Transverse colon (tissue), 4 donors: ENCODE measurements at regions not wholly inside any gene's neighbourhood (a gene's known extent, or its start where the extent isn't known, plus 50 kb on each side); places are given as distances from the start of the nearest gene placed in this dataset.
"Not testable (repeated sequence)": the region's sequence is repeated elsewhere in the genome, so short reads cannot be mapped to it uniquely, and the experiment has no call there.

ENCODE experiments used
- DNase-seq: peaks from one replicate; pipeline ENCODE4 v3.0.0-alpha.2; 2019
- H3K27ac ChIP-seq, 4 donors: fragments of 200-600 bp; sonication (generic); 2 replicates each; pipeline ENCODE4 v1.5.1; 2016 to 2018; ENCODE audit warnings: inconsistent platforms in 4 of 4
- H3K27me3 ChIP-seq: fragments of 200-600 bp; sonication (generic); 2 replicates; pipeline ENCODE4 v1.5.1; 2017; ENCODE audit warnings: inconsistent platforms
- H3K36me3 ChIP-seq, 4 donors: fragments of 200-600 bp; sonication (generic); 2 replicates each; pipeline ENCODE4 v1.5.1; 2017 to 2019; ENCODE audit warnings: inconsistent platforms in 4 of 4
- H3K4me1 ChIP-seq, 4 donors: fragments of 200-600 bp; sonication (generic); 2 replicates each; pipeline ENCODE4 v1.5.1; 2017 to 2020; ENCODE audit warnings: inconsistent platforms in 4 of 4
- H3K4me3 ChIP-seq, 4 donors: fragments of 200-600 bp; sonication (generic); 1 replicate in 1 of 4; 2 replicates in 3 of 4; pipeline versions ENCODE4 v1.5.1 to v1.6.1; 2017 to 2019; ENCODE audit warnings: inconsistent platforms in 4 of 4
- H3K9me3 ChIP-seq, 2 donors: fragments of 200-600 bp; sonication (generic); 2 replicates each; pipeline ENCODE4 v1.5.1; 2017 to 2019; ENCODE audit warnings: inconsistent platforms in 2 of 2
- EP300 ChIP-seq: sonication (generic); formaldehyde crosslinking; IDR thresholded peaks from one replicate; pipeline ENCODE4 v1.6.1; 2017; ENCODE audit warnings: antibody characterized with exemption, low read depth
- POLR2A ChIP-seq: fragments of 450-650 bp; IDR thresholded peaks from one replicate; pipeline ENCODE4 v1.6.1; 2016; ENCODE audit warnings: antibody characterized with exemption, mild to moderate bottlenecking, moderate library complexity
- POLR2AphosphoS5 ChIP-seq, 3 donors: sonication (generic); formaldehyde crosslinking; IDR thresholded peaks; one replicate each; pipeline ENCODE4 v1.6.1; 2016; ENCODE audit warnings: antibody characterized with exemption in 3 of 3
- WGBS, 2 donors: methylation state at CpG; one replicate each; pipeline ENCODE4 v1.1.5; 2018; ENCODE audit warnings: low coverage in 1 of 2; 5-methylcytosine and 5-hydroxymethylcytosine counted together
- in situ Hi-C, 4 donors: fragments of 200-750 bp; cut with MboI; loops; one replicate each; pipeline versions ENCODE4 v1.15.0 to v1.15.1; 2017; ENCODE audit warnings: low sequenced_read_pairs in 3 of 4, low pct_ligation_motif_present in 1 of 4, low pct_unique_long_range_greater_than_20kb in 1 of 4
- intact Hi-C: fragments of 100-400 bp; cut with DNase I; formaldehyde crosslinking; loops from one replicate; pipeline ENCODE4 v1.15.1; 2023; ENCODE audit warnings: low total_unique reads
- TF ChIP-seq, protein P1 (sequence below), 5 experiments: fragments of 200-600 bp in 3 of 5; fragments of 450-650 bp in 2 of 5; sonication (generic) in 3 of 5; IDR thresholded peaks; 1 replicate in 2 of 5; 2 replicates in 3 of 5; pipeline ENCODE4 v1.5.1; 2016 to 2017; ENCODE audit warnings: antibody characterized with exemption in 5 of 5, inconsistent platforms in 3 of 5, mild to moderate bottlenecking in 2 of 5, moderate library complexity in 1 of 5

DNA sequence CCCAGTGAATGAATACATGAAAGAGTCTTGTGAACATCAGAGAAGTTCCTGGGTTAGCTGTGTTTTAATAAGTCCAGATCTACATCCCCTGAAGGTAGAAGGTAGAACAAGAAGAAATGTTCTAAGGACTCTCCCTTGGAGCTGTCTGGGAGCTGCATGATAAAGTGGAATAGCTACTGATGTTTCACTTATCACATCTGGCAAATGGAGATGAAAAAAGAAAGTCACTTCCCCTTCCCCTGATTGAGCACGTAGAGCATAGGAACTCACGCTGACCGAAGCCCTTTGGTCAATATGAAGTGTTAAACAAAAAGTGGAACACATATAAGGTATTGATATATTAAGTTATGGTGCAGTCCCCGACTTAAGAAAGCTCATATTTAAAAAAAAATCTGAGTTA lies 53.2 kb upstream of the PARP1 start:
- no peaks in the 10 kb centered on the region for H3K36me3 ChIP-seq
- intact Hi-C loops (no loop called here), in situ Hi-C loops (no loop called here)
- no peaks in the 10 kb centered on the region for H3K9me3 ChIP-seq
- H3K4me3 ChIP-seq, result no peak overlapping the region
- WGBS, 2 donors, result 81 to 87% methylated on average over 4 of the region's 4 CpGs
- H3K4me1 ChIP-seq, result no peaks in the 10 kb centered on the region
- H3K27me3 ChIP-seq, result no peaks in the 10 kb centered on the region
- TF ChIP-seq EP300 (no peak), POLR2A (no peak), POLR2AphosphoS5 (IDR thresholded peaks at IDR 0.05) (no peak)
- TF ChIP-seq, protein P1, sequence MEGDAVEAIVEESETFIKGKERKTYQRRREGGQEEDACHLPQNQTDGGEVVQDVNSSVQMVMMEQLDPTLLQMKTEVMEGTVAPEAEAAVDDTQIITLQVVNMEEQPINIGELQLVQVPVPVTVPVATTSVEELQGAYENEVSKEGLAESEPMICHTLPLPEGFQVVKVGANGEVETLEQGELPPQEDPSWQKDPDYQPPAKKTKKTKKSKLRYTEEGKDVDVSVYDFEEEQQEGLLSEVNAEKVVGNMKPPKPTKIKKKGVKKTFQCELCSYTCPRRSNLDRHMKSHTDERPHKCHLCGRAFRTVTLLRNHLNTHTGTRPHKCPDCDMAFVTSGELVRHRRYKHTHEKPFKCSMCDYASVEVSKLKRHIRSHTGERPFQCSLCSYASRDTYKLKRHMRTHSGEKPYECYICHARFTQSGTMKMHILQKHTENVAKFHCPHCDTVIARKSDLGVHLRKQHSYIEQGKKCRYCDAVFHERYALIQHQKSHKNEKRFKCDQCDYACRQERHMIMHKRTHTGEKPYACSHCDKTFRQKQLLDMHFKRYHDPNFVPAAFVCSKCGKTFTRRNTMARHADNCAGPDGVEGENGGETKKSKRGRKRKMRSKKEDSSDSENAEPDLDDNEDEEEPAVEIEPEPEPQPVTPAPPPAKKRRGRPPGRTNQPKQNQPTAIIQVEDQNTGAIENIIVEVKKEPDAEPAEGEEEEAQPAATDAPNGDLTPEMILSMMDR (IDR thresholded peaks at IDR 0.05), result no peak
- DNase-seq, result no peak
- H3K27ac ChIP-seq, result no peak overlapping the region

DNA sequence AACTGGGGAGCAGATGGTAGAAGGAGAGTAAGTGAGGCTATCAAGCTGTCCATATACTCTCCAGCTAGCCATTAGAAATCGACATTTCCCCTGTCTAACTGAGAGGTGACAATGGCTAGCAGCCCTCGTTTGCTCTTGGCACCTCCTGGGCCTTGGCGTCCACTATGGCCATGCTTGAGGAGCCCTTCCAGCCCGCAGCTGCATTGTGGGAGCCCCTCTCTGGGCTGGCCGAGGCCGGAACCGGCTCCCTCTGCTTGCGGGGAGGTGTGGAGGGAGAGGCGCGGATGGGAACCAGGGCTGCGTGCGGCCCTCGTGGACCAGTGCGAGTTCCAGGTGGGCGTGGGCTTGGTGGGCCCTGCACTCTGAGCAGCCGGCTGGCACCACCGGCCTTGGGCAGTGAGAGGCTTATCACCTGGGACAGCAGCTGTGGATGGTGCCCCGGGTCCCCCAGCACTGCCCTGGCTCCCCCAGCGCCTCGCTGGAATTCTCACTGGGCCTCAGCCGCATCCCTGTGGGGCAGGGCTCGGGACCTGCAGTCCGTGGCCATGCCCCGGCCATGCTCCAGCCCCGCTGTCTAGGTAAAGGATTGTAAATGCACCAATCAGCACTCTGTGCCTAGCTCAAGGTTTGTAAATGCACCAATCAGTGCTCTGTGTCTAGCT lies 56.2 kb upstream of the PARP1 start:
- no peak overlapping the region for H3K4me3 ChIP-seq
- H3K36me3 ChIP-seq, result no peaks in the 10 kb centered on the region
- no peaks in the 10 kb centered on the region for H3K9me3 ChIP-seq
- WGBS, 2 donors, result 97% methylated on average over 25 of the region's 25 CpGs; no CpG with 5 or more reads in 1 of the 2 donors
- H3K4me1 ChIP-seq, result no peaks in the 10 kb centered on the region
- no peak overlapping the region for H3K27ac ChIP-seq
- TF ChIP-seq POLR2A, result no peak
- no peak for TF ChIP-seq EP300
- TF ChIP-seq, protein P1 (IDR thresholded peaks at IDR 0.05), result no peak
- no peak for TF ChIP-seq POLR2AphosphoS5 (IDR thresholded peaks at IDR 0.05)
- in situ Hi-C loops, result no loop called here
- DNase-seq, result no peak
- intact Hi-C loops, result no loop called here
- H3K27me3 ChIP-seq, result no peaks in the 10 kb centered on the region

DNA sequence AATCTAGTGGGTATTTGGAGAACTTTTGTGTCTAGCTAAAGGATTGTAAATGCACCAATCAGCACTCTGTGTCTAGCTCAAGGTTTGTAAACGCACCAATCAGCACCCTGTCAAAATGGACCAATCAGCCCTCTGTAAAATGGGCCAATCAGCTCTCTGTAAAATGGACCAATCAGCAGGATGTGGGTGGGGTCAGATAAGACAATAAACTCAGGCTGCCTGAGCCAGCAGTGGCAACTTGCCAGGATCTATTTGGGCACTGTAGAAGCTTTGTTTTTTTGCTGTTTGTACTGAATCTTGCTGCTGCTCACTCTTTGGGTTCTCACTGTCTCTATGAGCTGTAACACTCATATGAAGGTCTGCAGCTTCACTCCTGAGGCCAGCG lies 56.7 kb upstream of the PARP1 start:
- H3K4me3 ChIP-seq, H3K36me3 ChIP-seq, H3K27me3 ChIP-seq, intact Hi-C loops, in situ Hi-C loops, DNase-seq, H3K9me3 ChIP-seq, H3K4me1 ChIP-seq, H3K27ac ChIP-seq: not testable (repeated sequence)
- WGBS, 2 donors, result 93% methylated on average over 2 of the region's 2 CpGs; no CpG with 5 or more reads in 1 of the 2 donors

DNA sequence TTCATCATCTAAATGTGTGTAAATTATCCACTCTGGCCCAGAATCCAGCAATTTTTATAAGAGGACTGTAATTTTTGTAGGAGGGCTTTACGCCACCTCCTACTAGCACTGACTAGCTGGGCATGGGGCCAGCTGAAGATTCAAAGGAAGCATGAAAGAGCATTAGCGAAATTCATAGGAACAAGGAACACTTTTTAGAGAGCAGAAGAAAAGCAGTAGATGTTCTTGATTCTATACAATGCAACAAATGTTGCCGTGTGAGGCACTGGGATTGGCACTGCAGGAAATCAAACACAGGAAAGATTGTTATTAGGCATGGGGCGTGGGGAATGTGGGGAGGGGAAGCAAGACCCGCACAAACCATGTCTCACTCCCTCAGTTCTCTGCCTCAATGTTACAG lies 58.4 kb upstream of the PARP1 start:
- H3K9me3 ChIP-seq, result no peaks in the 10 kb centered on the region
- no peaks in the 10 kb centered on the region for H3K27me3 ChIP-seq
- no peak overlapping the region for H3K4me3 ChIP-seq
- no peaks in the 10 kb centered on the region for H3K4me1 ChIP-seq
- no peak for DNase-seq
- in situ Hi-C loops (no loop called here), intact Hi-C loops (no loop called here)
- WGBS, 2 donors, result 60 to 70% methylated on average over 2 to 5 of the region's 5 CpGs
- H3K36me3 ChIP-seq, result no peaks in the 10 kb centered on the region
- TF ChIP-seq, protein P1 (IDR thresholded peaks at IDR 0.05), result no peak
- TF ChIP-seq EP300, result no peak
- TF ChIP-seq POLR2A, result no peak
- no peak for TF ChIP-seq POLR2AphosphoS5 (IDR thresholded peaks at IDR 0.05)
- no peak overlapping the region for H3K27ac ChIP-seq

DNA sequence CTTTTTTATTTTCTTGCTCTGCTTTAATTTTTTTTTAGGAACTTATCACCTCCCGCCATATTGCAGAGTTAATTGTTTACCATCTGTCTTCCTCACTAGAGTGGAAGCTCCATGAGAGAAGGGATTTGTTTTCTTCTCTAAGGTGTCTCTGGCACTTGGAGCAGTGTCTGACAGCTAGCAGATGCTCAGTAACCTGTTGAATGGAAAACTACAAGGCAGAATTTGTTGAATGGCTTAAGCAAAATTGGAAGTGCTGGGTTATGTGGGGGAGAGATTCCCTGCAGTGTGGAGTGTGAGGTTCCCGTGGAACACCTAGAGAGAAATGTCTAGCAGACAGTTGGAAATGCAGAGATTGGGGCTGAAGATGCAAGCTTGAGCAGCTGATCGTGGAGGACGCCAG lies 59.5 kb upstream of the PARP1 start:
- WGBS, 2 donors, result 88 to 93% methylated on average over 2 to 4 of the region's 4 CpGs

More for the DNA sequence above, 59.5 kb upstream of the PARP1 start:
- Histone ChIP-seq H3K36me3 (no peaks in the 10 kb centered on the region), H3K27ac (no peak overlapping the region), H3K4me3 (no peak overlapping the region), H3K27me3 (no peaks in the 10 kb centered on the region), H3K4me1 (no peaks in the 10 kb centered on the region), H3K9me3 (no peaks in the 10 kb centered on the region)
- no peak for DNase-seq
- in situ Hi-C loops, result no loop called here
- intact Hi-C loops, result no loop called here
- TF ChIP-seq EP300 (no peak), POLR2A (no peak), POLR2AphosphoS5 (IDR thresholded peaks at IDR 0.05) (no peak)
- TF ChIP-seq, protein P1 (IDR thresholded peaks at IDR 0.05), result no peak
